SK-N-MC (cell line): ENCODE measurements at regions not wholly inside any gene's neighbourhood (a gene's known extent, or its start where the extent isn't known, plus 50 kb on each side); places are given as distances from the start of the nearest gene placed in this dataset.

Source experiments
- EZH2 ChIP-seq: fragments of 200-600 bp; sonication (generic); IDR thresholded peaks from one replicate; pipeline ENCODE4 v1.6.1; 2017; ENCODE audit warnings: antibody characterized with exemption
- POLR2AphosphoS5 ChIP-seq: IDR thresholded peaks from 2 replicates; pipeline ENCODE4 v1.6.1; 2012; ENCODE audit warnings: mild to moderate bottlenecking, low read depth, low read length, borderline replicate concordance

- TF ChIP-seq EZH2 (no peak), POLR2AphosphoS5 (no peak)
Measured at GRCh38 chr12:87775784-87776183, 253.4 kb downstream of the C12orf50 start.
